HepG2 (cell line): ENCODE measurements at regions not wholly inside any gene's neighbourhood (a gene's known extent, or its start where the extent isn't known, plus 50 kb on each side); places are given as distances from the start of the nearest gene placed in this dataset.

Experiments used
- ATAC-seq: fragments of 200-7000 bp; cut with Tn5 transposase; 3 replicates; pipeline ENCODE4 v1.9.1; 2020; ENCODE audit warnings: mild to moderate bottlenecking, moderate library complexity
- BruUV-seq: library from RNA; stranded (reverse); fragments of 400-500 nt; replicated peaks from 2 replicates; lab custom pipeline; 2021; lab: Mats Ljungman, UMichigan
- CTCF ChIA-PET: fragments of 300-600 bp; formaldehyde crosslinking; extraction: SDS; loops from one replicate; lab custom pipeline; 2021; ENCODE audit warnings: low total read pairs, inconsistent platforms, low intra/inter-chr PET ratio; lab: Yijun Ruan, JAX
- POLR2A ChIA-PET: fragments of 350-600 bp; sonication (Branson Sonifier 250); formaldehyde crosslinking; loops from one replicate; lab custom pipeline; 2020; ENCODE audit warnings: antibody characterized with exemption, inconsistent platforms; lab: Yijun Ruan, JAX
- DNase-seq: peaks from one replicate; pipeline ENCODE4 v3.0.0-alpha.2; 2015; ENCODE audit warnings: low spot score
- FAIRE-seq: peaks from 3 replicates; lab custom pipeline; 2011; peaks lifted over from hg19 to GRCh38; lab: Jason Lieb, UNC
- H2AFZ ChIP-seq: one replicate; pipeline ENCODE4 v1.6.1; 2011; ENCODE audit warnings: low read length, inconsistent platforms
- H3K27ac ChIP-seq: fragments of 300-600 bp; 3 replicates; pipeline ENCODE4 v1.8.0; 2011; ENCODE audit warnings: mixed run types, mild to moderate bottlenecking, mixed read lengths, low read length, inconsistent platforms; ENCODE audit not compliant: insufficient read depth; ENCODE audit errors: extremely low read length
- H3K27me3 ChIP-seq, 2 experiments: fragments of 200-600 bp in 1 of 2; 2 replicates in 1 of 2; 3 replicates in 1 of 2; pipeline versions ENCODE4 v1.6.0 to v1.8.0; 2011; ENCODE audit warnings: low read length in 2 of 2, mild to moderate bottlenecking in 2 of 2, moderate library complexity in 2 of 2, inconsistent platforms in 1 of 2; ENCODE audit not compliant: insufficient read depth in 2 of 2, control insufficient read depth in 1 of 2
- H3K36me3 ChIP-seq, 2 experiments: fragments of 200-600 bp in 1 of 2; replicated peaks in 1 of 2; 2 replicates in 1 of 2; 3 replicates in 1 of 2; pipeline versions ENCODE4 v1.5.1 to v1.8.0; 2011; ENCODE audit warnings: low read length in 2 of 2, inconsistent platforms in 1 of 2; ENCODE audit not compliant: insufficient read depth in 2 of 2, control insufficient read depth in 1 of 2
- H3K4me1 ChIP-seq: 2 replicates; pipeline ENCODE4 v1.5.1; 2012; ENCODE audit warnings: low read length, inconsistent platforms; ENCODE audit not compliant: insufficient read depth
- H3K4me2 ChIP-seq: 2 replicates; pipeline ENCODE4 v1.6.0; 2011; ENCODE audit warnings: low read depth, low read length, inconsistent platforms
- H3K4me3 ChIP-seq, 3 experiments: fragments of 200-600 bp in 1 of 3; sonication (generic), shearing (Covaris generic) in 1 of 3; replicated peaks in 1 of 3; 2 replicates each; pipeline ENCODE4 v1.5.1; 2011 to 2016; ENCODE audit warnings: low read length in 3 of 3, inconsistent platforms in 2 of 3, low read depth in 2 of 3, mild to moderate bottlenecking in 2 of 3, control low read depth in 1 of 3, mixed read lengths in 1 of 3; ENCODE audit not compliant: insufficient read depth in 1 of 3
- H3K79me2 ChIP-seq: one replicate; pipeline ENCODE4 v1.6.1; 2011; ENCODE audit warnings: low read length, inconsistent platforms; ENCODE audit not compliant: insufficient read depth
- H3K9ac ChIP-seq: 2 replicates; pipeline ENCODE4 v1.6.0; 2011; ENCODE audit warnings: mild to moderate bottlenecking, low read depth, low read length, inconsistent platforms; ENCODE audit not compliant: insufficient read depth
- H3K9me3 ChIP-seq: 2 replicates; pipeline ENCODE4 v1.5.1; 2012; ENCODE audit warnings: mild to moderate bottlenecking, low read length
- H4K20me1 ChIP-seq: 2 replicates; pipeline ENCODE4 v1.6.0; 2011; ENCODE audit warnings: inconsistent platforms, mild to moderate bottlenecking, low read length, moderate library complexity; ENCODE audit not compliant: insufficient read depth
- ARNT2 ChIP-seq: sonication (generic); formaldehyde crosslinking; IDR thresholded peaks from 2 replicates; pipeline ENCODE4 v1.8.0; 2022; ENCODE audit warnings: mild to moderate bottlenecking, low read depth, missing genetic modification reagents, moderate library complexity
- RFX1 ChIP-seq: fragments of 450-650 bp; IDR thresholded peaks from 2 replicates; pipeline ENCODE4 v1.6.1; 2017
- SRSF9 ChIP-seq: fragments of 200-400 bp; formaldehyde crosslinking; IDR thresholded peaks from 2 replicates; pipeline ENCODE4 v1.6.1; 2018; ENCODE audit warnings: borderline replicate concordance, mild to moderate bottlenecking, low read depth, low read length; ENCODE audit not compliant: insufficient read depth, poor library complexity, severe bottlenecking
- ZNF101 ChIP-seq: sonication (generic); formaldehyde crosslinking; IDR thresholded peaks from 2 replicates; pipeline ENCODE4 v1.4.0; 2020; ENCODE audit warnings: mild to moderate bottlenecking, low read depth, missing genetic modification reagents, borderline replicate concordance
- WGBS: methylation state at CpG from one replicate; pipeline ENCODE4 v1.1.6; 2017; ENCODE audit warnings: low lambda C conversion rate; 5-methylcytosine and 5-hydroxymethylcytosine counted together
- in situ Hi-C: cut with HindIII; loops from 2 replicates; pipeline ENCODE4 v1.10.0; 2017; ENCODE audit warnings: low pct_unique_long_range_greater_than_20kb; ENCODE audit not compliant: extremely low pct_ligation_motif_present
- intact Hi-C: fragments of 100-400 bp; cut with micrococcal nuclease; formaldehyde crosslinking; loops from one replicate; pipeline ENCODE4 v1.10.0; 2022; ENCODE audit not compliant: unreplicated experiment
- TF ChIP-seq, protein P1 (sequence below): sonication (generic); formaldehyde crosslinking; conservative IDR thresholded peaks from 2 replicates; pipeline ENCODE4 v1.5.0; 2020; ENCODE audit warnings: missing genetic modification reagents

DNA sequence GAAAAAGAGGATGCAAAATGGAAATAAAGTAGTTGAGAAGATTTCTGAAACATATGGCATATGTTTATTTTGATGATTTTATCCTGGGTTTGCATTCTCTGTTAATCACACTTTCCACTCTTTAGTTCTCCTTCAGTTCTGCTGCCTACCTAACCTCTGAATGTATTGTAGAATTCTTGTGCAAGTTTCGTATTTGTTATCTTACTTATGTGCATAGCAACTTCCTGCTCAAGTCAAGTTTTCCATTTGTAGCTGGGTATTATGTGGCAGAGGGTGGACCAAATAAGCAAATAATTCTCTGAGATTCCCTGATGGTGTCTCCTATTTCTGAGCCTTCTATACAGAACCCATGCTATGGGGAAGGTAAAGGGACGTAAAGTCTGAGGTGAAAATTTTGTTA lies 381.6 kb downstream of the FOXG1 start:
- Histone ChIP-seq H4K20me1 (no peaks in the 10 kb centered on the region), H3K79me2 (no peaks in the 10 kb centered on the region), H3K4me2 (no peak overlapping the region), H2AFZ (no peak overlapping the region), H3K27me3 (no peaks in the 10 kb centered on the region), H3K9ac (no peak overlapping the region), H3K4me3 (no peak overlapping the region), H3K9me3 (peaks cover 80% of the 10 kb centered on the region), H3K36me3 (no peaks in the 10 kb centered on the region), H3K27ac (no peak overlapping the region), H3K4me1 (no peaks in the 10 kb centered on the region)
- CTCF ChIA-PET = no interaction called here
- DNase-seq (no peak), FAIRE-seq (no peak), ATAC-seq (no peak)
- intact Hi-C loops (no loop called here), in situ Hi-C loops (no loop called here)
- 4% methylated on average over 2 of the region's 2 CpGs for WGBS
- BruUV-seq = no TSS peak
- POLR2A ChIA-PET = no interaction called here
- TF ChIP-seq ARNT2 (CRISPR knock-in tag) = no peak
- peak; percentile 18 for TF ChIP-seq SRSF9
- TF ChIP-seq ZNF101 (CRISPR knock-in tag) = no peak

DNA sequence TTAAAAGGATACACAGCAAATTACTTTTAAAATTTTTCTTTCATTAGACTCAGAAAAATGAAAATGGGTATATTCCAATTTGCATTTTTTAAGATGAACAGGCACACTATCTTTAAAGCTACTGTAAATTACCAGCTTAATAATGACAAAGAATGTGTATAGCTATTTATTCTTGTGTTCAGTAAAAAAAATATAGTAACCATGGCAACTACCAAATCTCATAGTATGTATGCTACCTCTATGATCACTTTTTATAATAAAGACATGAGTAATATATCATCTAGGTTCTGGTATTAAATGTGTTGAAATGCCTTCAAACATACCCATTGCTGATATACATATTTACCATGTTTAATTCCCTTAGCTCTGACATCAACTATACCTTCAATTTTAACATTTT lies 383.2 kb downstream of the FOXG1 start:
- no peak overlapping the region for H2AFZ ChIP-seq
- H3K4me1 ChIP-seq = no peaks in the 10 kb centered on the region
- ATAC-seq (no peak), DNase-seq (no peak), FAIRE-seq (no peak)
- no peaks in the 10 kb centered on the region for H3K36me3 ChIP-seq
- TF ChIP-seq RFX1 = peak; percentile 66; the same call in 1 of the 2 replicates
- TF ChIP-seq, protein P1, sequence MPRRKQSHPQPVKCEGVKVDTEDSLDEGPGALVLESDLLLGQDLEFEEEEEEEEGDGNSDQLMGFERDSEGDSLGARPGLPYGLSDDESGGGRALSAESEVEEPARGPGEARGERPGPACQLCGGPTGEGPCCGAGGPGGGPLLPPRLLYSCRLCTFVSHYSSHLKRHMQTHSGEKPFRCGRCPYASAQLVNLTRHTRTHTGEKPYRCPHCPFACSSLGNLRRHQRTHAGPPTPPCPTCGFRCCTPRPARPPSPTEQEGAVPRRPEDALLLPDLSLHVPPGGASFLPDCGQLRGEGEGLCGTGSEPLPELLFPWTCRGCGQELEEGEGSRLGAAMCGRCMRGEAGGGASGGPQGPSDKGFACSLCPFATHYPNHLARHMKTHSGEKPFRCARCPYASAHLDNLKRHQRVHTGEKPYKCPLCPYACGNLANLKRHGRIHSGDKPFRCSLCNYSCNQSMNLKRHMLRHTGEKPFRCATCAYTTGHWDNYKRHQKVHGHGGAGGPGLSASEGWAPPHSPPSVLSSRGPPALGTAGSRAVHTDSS (CRISPR knock-in tag) = no peak
- H4K20me1 ChIP-seq = no peaks in the 10 kb centered on the region
- H3K4me2 ChIP-seq = no peak overlapping the region
- H3K79me2 ChIP-seq = no peaks in the 10 kb centered on the region
- in situ Hi-C loops (no loop called here), intact Hi-C loops (no loop called here)
- CTCF ChIA-PET = no interaction called here
- POLR2A ChIA-PET = no interaction called here
- peaks cover 75% of the 10 kb centered on the region for H3K9me3 ChIP-seq
- H3K27ac ChIP-seq = no peak overlapping the region
- H3K27me3 ChIP-seq = no peaks in the 10 kb centered on the region
- H3K9ac ChIP-seq = no peak overlapping the region
- BruUV-seq = no TSS peak
- no peak overlapping the region for H3K4me3 ChIP-seq
